ENCODE measurements at regions not wholly inside any gene's neighbourhood (a gene's known extent, or its start where the extent isn't known, plus 50 kb on each side); places are given as distances from the start of the nearest gene placed in this dataset.

- H4K91ac ChIP-seq (replicated peaks; ENCODE audit: insufficient read length, low read length): no peak overlapping the region
- no peak overlapping the region for H2AFZ ChIP-seq (ENCODE audit: low read length)
- no peak overlapping the region for H3K4me3 ChIP-seq (ENCODE audit: extremely low read depth in 1 of 4, insufficient read depth in 2 of 4, low read depth in 3 of 4, low read length in 4 of 4)
- WGBS, 2 experiments (ENCODE audit: extremely low coverage in 1 of 2, insufficient coverage in 1 of 2, insufficient read length in 1 of 2, insufficient replicate concordance in 2 of 2, low coverage in 1 of 2, low lambda C conversion rate in 2 of 2, missing lambda C conversion rate in 1 of 2): 65% methylated on average over 4 of the region's 4 CpGs; no CpG with 5 or more reads in 1 of the 2 experiments
- H3K27ac ChIP-seq (ENCODE audit: low read depth, low read length): no peak overlapping the region
- H2BK15ac ChIP-seq (ENCODE audit: low read length): no peak overlapping the region
- no peaks in the 10 kb centered on the region for H3K79me1 ChIP-seq (ENCODE audit: low read depth, low read length)
- no peak overlapping the region for H4K8ac ChIP-seq (ENCODE audit: extremely low read depth, insufficient read depth, low read length)
- no peak overlapping the region for H2BK20ac ChIP-seq (ENCODE audit: low read length)
- no peak overlapping the region for H2BK5ac ChIP-seq (ENCODE audit: low read depth, low read length)
- POLR2A ChIA-PET (ENCODE audit: partially characterized antibody): interaction anchor here (0.6 kb wide), 1 partner anchor 898 kb away, joined by 3 read pairs; no protein-coding TSS in a partner anchor
- CTCF ChIA-PET (ENCODE audit: partially characterized antibody): interaction anchor here (0.7 to 2.9 kb wide), 5 partner anchors 10 to 269 kb away, joined by 3 to 19 read pairs (median 3); no protein-coding TSS in a partner anchor
- H3K9ac ChIP-seq (replicated peaks in 1 of 4; ENCODE audit: extremely low read depth in 1 of 4, low read depth in 3 of 4, low read length in 3 of 4): no peak overlapping the region
- DNase-seq (ENCODE audit: low read depth in 1 of 2, low spot score in 2 of 2): no peak
- H2BK12ac ChIP-seq (ENCODE audit: low read depth, low read length): no peak overlapping the region
- no peak overlapping the region for H2BK120ac ChIP-seq (replicated peaks; ENCODE audit: low read depth, low read length)
- no peak overlapping the region for H4K5ac ChIP-seq (ENCODE audit: insufficient read length, low read depth, low read length)
- FAIRE-seq: no peak
- H3K4ac ChIP-seq (replicated peaks; ENCODE audit: insufficient read length, low read depth, low read length): no peak overlapping the region
- H3K23me2 ChIP-seq (ENCODE audit: low read depth, low read length): no peaks in the 10 kb centered on the region
- TF ChIP-seq SRF (IDR thresholded peaks at IDR 0.05; ENCODE audit: low read depth, low read length): 0 out of 2 replicates have a peak, but pooled peaks have one; percentile 12
- TF ChIP-seq JUN (IDR thresholded peaks at IDR 0.05; ENCODE audit: low read depth, low read length): no peak
- peak; percentile 10 to 24; a peak in 1 of 4 replicates for TF ChIP-seq RAD21 (IDR thresholded peaks at IDR 0.05 in 1 of 2, conservative IDR thresholded peaks at IDR 0.05 in 1 of 2; ENCODE audit: low read depth in 2 of 2, low read length in 2 of 2)
- H3K18ac ChIP-seq (ENCODE audit: extremely low read depth, low read length): no peak overlapping the region
- no peak overlapping the region for H2AK5ac ChIP-seq (ENCODE audit: low read depth, low read length)
- H3K36me3 ChIP-seq (ENCODE audit: control insufficient read depth in 2 of 4, insufficient read depth in 4 of 4, low read length in 3 of 4): no peaks in the 10 kb centered on the region
- H3K4me1 ChIP-seq (replicated peaks in 1 of 4; ENCODE audit: control insufficient read depth in 3 of 4, insufficient read depth in 4 of 4, low read length in 3 of 4): no peaks in the 10 kb centered on the region
- no peak overlapping the region for H3K14ac ChIP-seq (ENCODE audit: insufficient read length)
- no peaks in the 10 kb centered on the region for H3K9me3 ChIP-seq (ENCODE audit: insufficient read depth in 2 of 2, low read depth in 1 of 2, low read length in 1 of 2)
- no peaks in the 10 kb centered on the region for H3K79me2 ChIP-seq (ENCODE audit: control insufficient read depth in 1 of 2, insufficient read depth in 2 of 2, low read length in 2 of 2)
- H3K27me3 ChIP-seq (replicated peaks in 1 of 4; ENCODE audit: control insufficient read depth in 3 of 4, extremely low read depth in 1 of 4, insufficient read depth in 3 of 4, low read length in 3 of 4): no peaks in the 10 kb centered on the region; a peak in 1 of 7 replicates
- no peaks in the 10 kb centered on the region for H4K20me1 ChIP-seq (replicated peaks in 1 of 2; ENCODE audit: control insufficient read depth in 1 of 2, insufficient read depth in 2 of 2, low read length in 2 of 2)
- no peak overlapping the region for H3K23ac ChIP-seq (ENCODE audit: insufficient read length)
- H3K4me2 ChIP-seq (ENCODE audit: insufficient read depth in 1 of 2, low read depth in 2 of 2, low read length in 2 of 2): no peak overlapping the region
- H3K56ac ChIP-seq (replicated peaks; ENCODE audit: insufficient read length, low read depth, low read length): no peak overlapping the region
Observed at GRCh38 chr15:66955001-66955516, 110.3 kb upstream of the SMAD3 start.
